HepG2 (cell line): ENCODE measurements at regions not wholly inside any gene's neighbourhood (a gene's known extent, or its start where the extent isn't known, plus 50 kb on each side); places are given as distances from the start of the nearest gene placed in this dataset.

Experiments
- ATAC-seq: fragments of 200-7000 bp; cut with Tn5 transposase; 3 replicates; pipeline ENCODE4 v1.9.1; 2020; ENCODE audit warnings: mild to moderate bottlenecking, moderate library complexity
- BruUV-seq: library from RNA; stranded (reverse); fragments of 400-500 nt; replicated peaks from 2 replicates; lab custom pipeline; 2021; lab: Mats Ljungman, UMichigan
- CTCF ChIA-PET: fragments of 300-600 bp; formaldehyde crosslinking; extraction: SDS; loops from one replicate; lab custom pipeline; 2021; ENCODE audit warnings: low total read pairs, inconsistent platforms, low intra/inter-chr PET ratio; lab: Yijun Ruan, JAX
- POLR2A ChIA-PET: fragments of 350-600 bp; sonication (Branson Sonifier 250); formaldehyde crosslinking; loops from one replicate; lab custom pipeline; 2020; ENCODE audit warnings: antibody characterized with exemption, inconsistent platforms; lab: Yijun Ruan, JAX
- DNase-seq: peaks from one replicate; pipeline ENCODE4 v3.0.0-alpha.2; 2015; ENCODE audit warnings: low spot score
- FAIRE-seq: peaks from 3 replicates; lab custom pipeline; 2011; peaks lifted over from hg19 to GRCh38; lab: Jason Lieb, UNC
- H2AFZ ChIP-seq: one replicate; pipeline ENCODE4 v1.6.1; 2011; ENCODE audit warnings: low read length, inconsistent platforms
- H3K27ac ChIP-seq: fragments of 300-600 bp; 3 replicates; pipeline ENCODE4 v1.8.0; 2011; ENCODE audit warnings: mixed run types, mild to moderate bottlenecking, mixed read lengths, low read length, inconsistent platforms; ENCODE audit not compliant: insufficient read depth; ENCODE audit errors: extremely low read length
- H3K27me3 ChIP-seq, 2 experiments: fragments of 200-600 bp in 1 of 2; 2 replicates in 1 of 2; 3 replicates in 1 of 2; pipeline versions ENCODE4 v1.6.0 to v1.8.0; 2011; ENCODE audit warnings: low read length in 2 of 2, mild to moderate bottlenecking in 2 of 2, moderate library complexity in 2 of 2, inconsistent platforms in 1 of 2; ENCODE audit not compliant: insufficient read depth in 2 of 2, control insufficient read depth in 1 of 2
- H3K36me3 ChIP-seq, 2 experiments: fragments of 200-600 bp in 1 of 2; replicated peaks in 1 of 2; 2 replicates in 1 of 2; 3 replicates in 1 of 2; pipeline versions ENCODE4 v1.5.1 to v1.8.0; 2011; ENCODE audit warnings: low read length in 2 of 2, inconsistent platforms in 1 of 2; ENCODE audit not compliant: insufficient read depth in 2 of 2, control insufficient read depth in 1 of 2
- H3K4me1 ChIP-seq: 2 replicates; pipeline ENCODE4 v1.5.1; 2012; ENCODE audit warnings: low read length, inconsistent platforms; ENCODE audit not compliant: insufficient read depth
- H3K4me2 ChIP-seq: 2 replicates; pipeline ENCODE4 v1.6.0; 2011; ENCODE audit warnings: low read depth, low read length, inconsistent platforms
- H3K4me3 ChIP-seq, 3 experiments: fragments of 200-600 bp in 1 of 3; sonication (generic), shearing (Covaris generic) in 1 of 3; replicated peaks in 1 of 3; 2 replicates each; pipeline ENCODE4 v1.5.1; 2011 to 2016; ENCODE audit warnings: low read length in 3 of 3, inconsistent platforms in 2 of 3, low read depth in 2 of 3, mild to moderate bottlenecking in 2 of 3, control low read depth in 1 of 3, mixed read lengths in 1 of 3; ENCODE audit not compliant: insufficient read depth in 1 of 3
- H3K79me2 ChIP-seq: one replicate; pipeline ENCODE4 v1.6.1; 2011; ENCODE audit warnings: low read length, inconsistent platforms; ENCODE audit not compliant: insufficient read depth
- H3K9ac ChIP-seq: 2 replicates; pipeline ENCODE4 v1.6.0; 2011; ENCODE audit warnings: mild to moderate bottlenecking, low read depth, low read length, inconsistent platforms; ENCODE audit not compliant: insufficient read depth
- H3K9me3 ChIP-seq: 2 replicates; pipeline ENCODE4 v1.5.1; 2012; ENCODE audit warnings: mild to moderate bottlenecking, low read length
- H4K20me1 ChIP-seq: 2 replicates; pipeline ENCODE4 v1.6.0; 2011; ENCODE audit warnings: inconsistent platforms, mild to moderate bottlenecking, low read length, moderate library complexity; ENCODE audit not compliant: insufficient read depth
- JDP2 ChIP-seq: sonication (generic); formaldehyde crosslinking; IDR thresholded peaks from 2 replicates; pipeline ENCODE4 v1.8.1; 2022; ENCODE audit warnings: missing genetic modification reagents, borderline replicate concordance
- MBNL3 ChIP-seq: fragments of 250-450 bp; sonication (Bioruptor Pico); conservative IDR thresholded peaks from 2 replicates; pipeline ENCODE4 v1.8.0; 2022; ENCODE audit warnings: mild to moderate bottlenecking, inconsistent platforms
- MTA3 ChIP-seq: sonication (generic); formaldehyde crosslinking; IDR thresholded peaks from 2 replicates; pipeline ENCODE4 v1.4.0; 2020; ENCODE audit warnings: missing genetic modification reagents
- PHF20 ChIP-seq: sonication (generic); formaldehyde crosslinking; IDR thresholded peaks from 2 replicates; pipeline ENCODE4 v1.5.0; 2020; ENCODE audit warnings: mild to moderate bottlenecking, missing genetic modification reagents
- SOX5 ChIP-seq: IDR thresholded peaks from 2 replicates; pipeline ENCODE4 v1.6.1; 2016; ENCODE audit warnings: borderline replicate concordance
- ZFAT ChIP-seq: sonication (generic); formaldehyde crosslinking; conservative IDR thresholded peaks from 2 replicates; pipeline ENCODE4 v1.8.1; 2023; ENCODE audit warnings: missing genetic modification reagents, inconsistent platforms
- ZFY ChIP-seq: sonication (generic); formaldehyde crosslinking; IDR thresholded peaks from 2 replicates; pipeline ENCODE4 v1.4.0; 2020; ENCODE audit warnings: missing genetic modification reagents
- ZNF224 ChIP-seq: sonication (generic); formaldehyde crosslinking; IDR thresholded peaks from 2 replicates; pipeline ENCODE4 v1.5.0; 2020; ENCODE audit warnings: mild to moderate bottlenecking, missing genetic modification reagents
- ZNF616 ChIP-seq: sonication (generic); formaldehyde crosslinking; IDR thresholded peaks from 2 replicates; pipeline ENCODE4 v1.5.0; 2020; ENCODE audit warnings: low read depth, mild to moderate bottlenecking, missing genetic modification reagents
- WGBS: methylation state at CpG from one replicate; pipeline ENCODE4 v1.1.6; 2017; ENCODE audit warnings: low lambda C conversion rate; 5-methylcytosine and 5-hydroxymethylcytosine counted together
- in situ Hi-C: cut with HindIII; loops from 2 replicates; pipeline ENCODE4 v1.10.0; 2017; ENCODE audit warnings: low pct_unique_long_range_greater_than_20kb; ENCODE audit not compliant: extremely low pct_ligation_motif_present
- intact Hi-C: fragments of 100-400 bp; cut with micrococcal nuclease; formaldehyde crosslinking; loops from one replicate; pipeline ENCODE4 v1.10.0; 2022; ENCODE audit not compliant: unreplicated experiment
- TF ChIP-seq, protein P1 (sequence below): sonication (generic); formaldehyde crosslinking; IDR thresholded peaks from 2 replicates; pipeline ENCODE4 v1.4.0; 2020; ENCODE audit warnings: missing genetic modification reagents
- TF ChIP-seq, protein P2 (sequence below): sonication (generic); formaldehyde crosslinking; IDR thresholded peaks from 2 replicates; pipeline ENCODE4; 2020; ENCODE audit warnings: missing genetic modification reagents, mild to moderate bottlenecking, borderline replicate concordance
- TF ChIP-seq, protein P3 (sequence below): sonication (generic); formaldehyde crosslinking; IDR thresholded peaks from one replicate; pipeline ENCODE4 v1.5.1; 2020; ENCODE audit warnings: mild to moderate bottlenecking, missing genetic modification reagents; ENCODE audit errors: not compliant biosample characterization
- TF ChIP-seq, protein P4 (sequence below): sonication (generic); formaldehyde crosslinking; IDR thresholded peaks from 2 replicates; pipeline ENCODE4 v1.4.0; 2020; ENCODE audit warnings: missing genetic modification reagents

DNA sequence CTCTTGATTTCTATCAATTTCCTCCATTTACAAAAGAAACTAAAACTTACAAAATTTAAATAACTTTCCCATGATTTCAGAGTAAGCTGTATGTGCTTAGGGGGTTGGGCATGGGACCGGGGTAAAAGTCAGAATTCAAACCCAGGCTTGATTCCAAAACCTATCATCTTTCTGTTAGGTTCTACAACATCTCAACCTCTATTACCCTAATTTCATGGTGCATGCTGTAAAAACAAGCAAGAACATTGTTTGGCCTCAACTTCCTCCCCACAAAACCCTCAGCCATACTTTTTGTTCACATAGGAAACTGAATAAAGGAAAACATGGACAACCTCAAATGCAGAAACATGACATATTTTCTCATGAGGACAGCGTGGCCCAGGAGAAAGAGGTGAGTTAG lies 59.3 kb downstream of the RDH14 start:
- POLR2A ChIA-PET = no interaction called here
- in situ Hi-C loops (no loop called here), intact Hi-C loops (no loop called here)
- H2AFZ ChIP-seq = no peak overlapping the region
- no peaks in the 10 kb centered on the region for H3K79me2 ChIP-seq
- no peak overlapping the region for H3K27ac ChIP-seq
- FAIRE-seq = no peak
- DNase-seq = no peak
- 14% methylated on average over 2 of the region's 2 CpGs for WGBS
- no peaks in the 10 kb centered on the region for H4K20me1 ChIP-seq
- no peaks in the 10 kb centered on the region for H3K36me3 ChIP-seq
- H3K4me1 ChIP-seq = peaks cover 14% of the 10 kb centered on the region
- H3K27me3 ChIP-seq = peaks cover 0 to 4% of the 10 kb centered on the region in 2 experiments; a peak in 1 of 5 replicates
- H3K4me3 ChIP-seq = no peak overlapping the region
- no peak overlapping the region for H3K9ac ChIP-seq
- no peak for ATAC-seq
- CTCF ChIA-PET = no interaction called here
- H3K4me2 ChIP-seq = no peak overlapping the region
- H3K9me3 ChIP-seq = no peaks in the 10 kb centered on the region
- no TSS peak for BruUV-seq
- TF ChIP-seq, protein P1, sequence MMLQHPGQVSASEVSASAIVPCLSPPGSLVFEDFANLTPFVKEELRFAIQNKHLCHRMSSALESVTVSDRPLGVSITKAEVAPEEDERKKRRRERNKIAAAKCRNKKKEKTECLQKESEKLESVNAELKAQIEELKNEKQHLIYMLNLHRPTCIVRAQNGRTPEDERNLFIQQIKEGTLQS (CRISPR knock-in tag) = no peak
- TF ChIP-seq ZFY (no peak), ZFAT (CRISPR knock-in tag) (no peak), PHF20 (CRISPR knock-in tag) (no peak), ZNF224 (CRISPR knock-in tag) (no peak), JDP2 (CRISPR knock-in tag) (no peak), MBNL3 (CRISPR knock-in tag) (no peak), SOX5 (CRISPR knock-in tag) (no peak), MTA3 (CRISPR knock-in tag) (no peak), ZNF616 (CRISPR knock-in tag) (no peak)
- TF ChIP-seq, protein P2, sequence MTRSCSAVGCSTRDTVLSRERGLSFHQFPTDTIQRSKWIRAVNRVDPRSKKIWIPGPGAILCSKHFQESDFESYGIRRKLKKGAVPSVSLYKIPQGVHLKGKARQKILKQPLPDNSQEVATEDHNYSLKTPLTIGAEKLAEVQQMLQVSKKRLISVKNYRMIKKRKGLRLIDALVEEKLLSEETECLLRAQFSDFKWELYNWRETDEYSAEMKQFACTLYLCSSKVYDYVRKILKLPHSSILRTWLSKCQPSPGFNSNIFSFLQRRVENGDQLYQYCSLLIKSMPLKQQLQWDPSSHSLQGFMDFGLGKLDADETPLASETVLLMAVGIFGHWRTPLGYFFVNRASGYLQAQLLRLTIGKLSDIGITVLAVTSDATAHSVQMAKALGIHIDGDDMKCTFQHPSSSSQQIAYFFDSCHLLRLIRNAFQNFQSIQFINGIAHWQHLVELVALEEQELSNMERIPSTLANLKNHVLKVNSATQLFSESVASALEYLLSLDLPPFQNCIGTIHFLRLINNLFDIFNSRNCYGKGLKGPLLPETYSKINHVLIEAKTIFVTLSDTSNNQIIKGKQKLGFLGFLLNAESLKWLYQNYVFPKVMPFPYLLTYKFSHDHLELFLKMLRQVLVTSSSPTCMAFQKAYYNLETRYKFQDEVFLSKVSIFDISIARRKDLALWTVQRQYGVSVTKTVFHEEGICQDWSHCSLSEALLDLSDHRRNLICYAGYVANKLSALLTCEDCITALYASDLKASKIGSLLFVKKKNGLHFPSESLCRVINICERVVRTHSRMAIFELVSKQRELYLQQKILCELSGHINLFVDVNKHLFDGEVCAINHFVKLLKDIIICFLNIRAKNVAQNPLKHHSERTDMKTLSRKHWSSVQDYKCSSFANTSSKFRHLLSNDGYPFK = no peak
- TF ChIP-seq, protein P3, sequence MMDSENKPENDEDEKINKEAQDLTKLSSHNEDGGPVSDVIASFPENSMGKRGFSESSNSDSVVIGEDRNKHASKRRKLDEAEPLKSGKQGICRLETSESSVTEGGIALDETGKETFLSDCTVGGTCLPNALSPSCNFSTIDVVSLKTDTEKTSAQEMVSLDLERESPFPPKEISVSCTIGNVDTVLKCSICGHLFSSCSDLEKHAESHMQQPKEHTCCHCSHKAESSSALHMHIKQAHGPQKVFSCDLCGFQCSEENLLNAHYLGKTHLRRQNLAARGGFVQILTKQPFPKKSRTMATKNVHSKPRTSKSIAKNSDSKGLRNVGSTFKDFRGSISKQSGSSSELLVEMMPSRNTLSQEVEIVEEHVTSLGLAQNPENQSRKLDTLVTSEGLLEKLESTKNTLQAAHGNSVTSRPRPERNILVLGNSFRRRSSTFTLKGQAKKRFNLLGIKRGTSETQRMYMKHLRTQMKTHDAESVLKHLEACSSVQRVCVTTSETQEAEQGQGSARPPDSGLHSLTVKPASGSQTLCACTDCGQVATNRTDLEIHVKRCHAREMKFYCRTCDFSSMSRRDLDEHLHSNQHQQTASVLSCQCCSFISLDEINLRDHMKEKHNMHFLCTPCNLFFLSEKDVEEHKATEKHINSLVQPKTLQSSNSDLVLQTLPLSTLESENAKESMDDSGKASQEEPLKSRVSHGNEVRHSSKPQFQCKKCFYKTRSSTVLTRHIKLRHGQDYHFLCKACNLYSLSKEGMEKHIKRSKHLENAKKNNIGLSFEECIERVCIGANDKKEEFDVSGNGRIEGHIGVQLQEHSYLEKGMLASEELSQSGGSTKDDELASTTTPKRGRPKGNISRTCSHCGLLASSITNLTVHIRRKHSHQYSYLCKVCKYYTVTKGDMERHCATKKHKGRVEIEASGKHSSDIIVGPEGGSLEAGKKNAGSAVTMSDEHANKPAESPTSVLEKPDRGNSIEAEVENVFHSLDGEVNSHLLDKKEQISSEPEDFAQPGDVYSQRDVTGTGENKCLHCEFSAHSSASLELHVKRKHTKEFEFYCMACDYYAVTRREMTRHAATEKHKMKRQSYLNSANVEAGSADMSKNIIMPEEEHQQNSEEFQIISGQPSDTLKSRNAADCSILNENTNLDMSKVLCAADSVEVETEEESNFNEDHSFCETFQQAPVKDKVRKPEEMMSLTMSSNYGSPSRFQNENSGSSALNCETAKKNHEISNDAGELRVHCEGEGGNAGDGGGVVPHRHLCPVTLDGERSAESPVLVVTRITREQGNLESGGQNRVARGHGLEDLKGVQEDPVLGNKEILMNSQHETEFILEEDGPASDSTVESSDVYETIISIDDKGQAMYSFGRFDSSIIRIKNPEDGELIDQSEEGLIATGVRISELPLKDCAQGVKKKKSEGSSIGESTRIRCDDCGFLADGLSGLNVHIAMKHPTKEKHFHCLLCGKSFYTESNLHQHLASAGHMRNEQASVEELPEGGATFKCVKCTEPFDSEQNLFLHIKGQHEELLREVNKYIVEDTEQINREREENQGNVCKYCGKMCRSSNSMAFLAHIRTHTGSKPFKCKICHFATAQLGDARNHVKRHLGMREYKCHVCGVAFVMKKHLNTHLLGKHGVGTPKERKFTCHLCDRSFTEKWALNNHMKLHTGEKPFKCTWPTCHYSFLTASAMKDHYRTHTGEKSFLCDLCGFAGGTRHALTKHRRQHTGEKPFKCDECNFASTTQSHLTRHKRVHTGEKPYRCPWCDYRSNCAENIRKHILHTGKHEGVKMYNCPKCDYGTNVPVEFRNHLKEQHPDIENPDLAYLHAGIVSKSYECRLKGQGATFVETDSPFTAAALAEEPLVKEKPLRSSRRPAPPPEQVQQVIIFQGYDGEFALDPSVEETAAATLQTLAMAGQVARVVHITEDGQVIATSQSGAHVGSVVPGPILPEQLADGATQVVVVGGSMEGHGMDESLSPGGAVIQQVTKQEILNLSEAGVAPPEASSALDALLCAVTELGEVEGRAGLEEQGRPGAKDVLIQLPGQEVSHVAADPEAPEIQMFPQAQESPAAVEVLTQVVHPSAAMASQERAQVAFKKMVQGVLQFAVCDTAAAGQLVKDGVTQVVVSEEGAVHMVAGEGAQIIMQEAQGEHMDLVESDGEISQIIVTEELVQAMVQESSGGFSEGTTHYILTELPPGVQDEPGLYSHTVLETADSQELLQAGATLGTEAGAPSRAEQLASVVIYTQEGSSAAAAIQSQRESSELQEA (CRISPR knock-in tag) = no peak
- TF ChIP-seq, protein P4, sequence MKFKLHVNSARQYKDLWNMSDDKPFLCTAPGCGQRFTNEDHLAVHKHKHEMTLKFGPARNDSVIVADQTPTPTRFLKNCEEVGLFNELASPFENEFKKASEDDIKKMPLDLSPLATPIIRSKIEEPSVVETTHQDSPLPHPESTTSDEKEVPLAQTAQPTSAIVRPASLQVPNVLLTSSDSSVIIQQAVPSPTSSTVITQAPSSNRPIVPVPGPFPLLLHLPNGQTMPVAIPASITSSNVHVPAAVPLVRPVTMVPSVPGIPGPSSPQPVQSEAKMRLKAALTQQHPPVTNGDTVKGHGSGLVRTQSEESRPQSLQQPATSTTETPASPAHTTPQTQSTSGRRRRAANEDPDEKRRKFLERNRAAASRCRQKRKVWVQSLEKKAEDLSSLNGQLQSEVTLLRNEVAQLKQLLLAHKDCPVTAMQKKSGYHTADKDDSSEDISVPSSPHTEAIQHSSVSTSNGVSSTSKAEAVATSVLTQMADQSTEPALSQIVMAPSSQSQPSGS (CRISPR knock-in tag) = no peak
